SK-N-SH (cell line): ENCODE measurements at regions not wholly inside any gene's neighbourhood (a gene's known extent, or its start where the extent isn't known, plus 50 kb on each side); places are given as distances from the start of the nearest gene placed in this dataset.

Experiments used
- CTCF ChIA-PET: fragments of 300-600, 350-600 bp; formaldehyde crosslinking; extraction: SDS; loops from one replicate; lab custom pipeline; 2021; lab: Yijun Ruan, JAX
- POLR2A ChIA-PET: fragments of 350-600 bp; sonication (Branson Sonifier 250); formaldehyde crosslinking; extraction: SDS; loops from one replicate; lab custom pipeline; 2020; ENCODE audit warnings: antibody characterized with exemption, inconsistent platforms; lab: Yijun Ruan, JAX
- DNase-seq: peaks from one replicate; pipeline ENCODE4 v3.0.0; 2012
- H2AFZ ChIP-seq: fragments of 200-600 bp; sonication (generic); 2 replicates; pipeline ENCODE4 v1.8.1; 2016; ENCODE audit warnings: antibody characterized with exemption, mild to moderate bottlenecking, low read depth
- H3F3A ChIP-seq: fragments of 200-600 bp; sonication (generic); replicated peaks from 2 replicates; pipeline ENCODE3; 2016; ENCODE audit warnings: antibody characterized with exemption, mild to moderate bottlenecking; ENCODE audit not compliant: insufficient read depth
- H3K27ac ChIP-seq, 2 experiments: fragments of 200-500 bp in 1 of 2; fragments of 200-600 bp in 1 of 2; sonication (Bioruptor generic) in 1 of 2; sonication (generic), shearing (Covaris generic) in 1 of 2; 2 replicates each; pipeline versions ENCODE4 v1.5.1 to v1.6.1; 2014 to 2016; ENCODE audit warnings: low read depth in 2 of 2, inconsistent platforms in 1 of 2, low read length in 1 of 2, mild to moderate bottlenecking in 1 of 2, mixed read lengths in 1 of 2
- H3K27me3 ChIP-seq: fragments of 200-600 bp; sonication (generic), shearing (Covaris generic); 2 replicates; pipeline ENCODE4 v1.6.1; 2016; ENCODE audit warnings: mixed run types; ENCODE audit not compliant: insufficient read depth
- H3K36me3 ChIP-seq, 2 experiments: fragments of 200-500 bp in 1 of 2; fragments of 200-600 bp in 1 of 2; sonication (Bioruptor generic) in 1 of 2; sonication (generic) in 1 of 2; replicated peaks in 1 of 2; 2 replicates each; pipeline versions ENCODE3 to v1.5.1; 2014 to 2016; ENCODE audit warnings: low read length in 1 of 2, mild to moderate bottlenecking in 1 of 2; ENCODE audit not compliant: insufficient read depth in 2 of 2, control insufficient read depth in 1 of 2
- H3K4me1 ChIP-seq, 2 experiments: fragments of 200-500 bp in 1 of 2; fragments of 200-600 bp in 1 of 2; sonication (Bioruptor generic) in 1 of 2; sonication (generic), shearing (Covaris generic) in 1 of 2; 2 replicates each; pipeline versions ENCODE4 v1.5.1 to v1.6.1; 2014 to 2016; ENCODE audit warnings: low read depth in 1 of 2, low read length in 1 of 2, mixed run types in 1 of 2; ENCODE audit not compliant: insufficient read depth in 2 of 2, control insufficient read depth in 1 of 2
- H3K4me2 ChIP-seq: fragments of 200-600 bp; sonication (generic), shearing (Covaris generic); 2 replicates; pipeline ENCODE4 v1.6.1; 2017; ENCODE audit warnings: mixed run types
- H3K4me3 ChIP-seq, 2 experiments: fragments of 200-500 bp in 1 of 2; fragments of 200-600 bp in 1 of 2; sonication (Bioruptor generic) in 1 of 2; sonication (generic), shearing (Covaris generic) in 1 of 2; 2 replicates each; pipeline versions ENCODE4 v1.5.1 to v1.8.1; 2014 to 2016; ENCODE audit warnings: low read depth in 2 of 2, inconsistent platforms in 1 of 2, low read length in 1 of 2, mild to moderate bottlenecking in 1 of 2, mixed read lengths in 1 of 2, moderate library complexity in 1 of 2
- H3K79me2 ChIP-seq: fragments of 200-600 bp; sonication (generic); 2 replicates; pipeline ENCODE4 v1.8.1; 2017; ENCODE audit warnings: mild to moderate bottlenecking; ENCODE audit not compliant: insufficient read depth
- H3K9ac ChIP-seq: fragments of 200-600 bp; sonication (generic); 2 replicates; pipeline ENCODE4 v1.6.1; 2017; ENCODE audit warnings: mixed run types
- H3K9me2 ChIP-seq: fragments of 200-600 bp; sonication (generic); 2 replicates; pipeline ENCODE4 v1.6.1; 2017; ENCODE audit warnings: mixed run types
- H3K9me3 ChIP-seq: fragments of 200-600 bp; sonication (generic); 2 replicates; pipeline ENCODE4 v1.6.1; 2017; ENCODE audit warnings: mixed run types, mild to moderate bottlenecking, moderate library complexity
- H4K20me1 ChIP-seq: fragments of 200-600 bp; sonication (generic); 2 replicates; pipeline ENCODE4 v1.6.1; 2017; ENCODE audit warnings: mild to moderate bottlenecking, mixed run types; ENCODE audit not compliant: insufficient read depth
- CHD2 ChIP-seq: fragments of 150-350 bp; IDR thresholded peaks from 2 replicates; pipeline ENCODE4 v1.6.1; 2018; ENCODE audit warnings: low read length; ENCODE audit not compliant: partially characterized antibody
- CTCF ChIP-seq: fragments of 200-600 bp; sonication (generic); IDR thresholded peaks from 2 replicates; pipeline ENCODE4 v1.6.1; 2017; ENCODE audit warnings: antibody characterized with exemption, mild to moderate bottlenecking, moderate library complexity
- ELF1 ChIP-seq: IDR thresholded peaks from 2 replicates; pipeline ENCODE4 v1.4.0; 2012
- EP300 ChIP-seq, 2 experiments: IDR thresholded peaks; 2 replicates each; pipeline versions ENCODE4 v1.4.0 to v1.6.1; 2012; ENCODE audit warnings: borderline replicate concordance in 1 of 2, low read depth in 1 of 2, low read length in 1 of 2
- EZH2phosphoT487 ChIP-seq: fragments of 200-600 bp; sonication (generic); IDR thresholded peaks from 2 replicates; pipeline ENCODE4 v1.6.1; 2017; ENCODE audit warnings: low read depth, mixed run types, mild to moderate bottlenecking, antibody characterized with exemption, moderate library complexity, borderline replicate concordance
- FOXM1 ChIP-seq: IDR thresholded peaks from 2 replicates; pipeline ENCODE4 v1.4.0; 2012; ENCODE audit warnings: low read depth, mild to moderate bottlenecking
- GABPA ChIP-seq: IDR thresholded peaks from 2 replicates; pipeline ENCODE4 v1.4.0; 2012; ENCODE audit warnings: low read depth, mild to moderate bottlenecking
- GATA2 ChIP-seq: sonication (generic); formaldehyde crosslinking; IDR thresholded peaks from 2 replicates; pipeline ENCODE4 v1.5.0; 2020; ENCODE audit warnings: mild to moderate bottlenecking, missing genetic modification reagents
- NFIC ChIP-seq: IDR thresholded peaks from 2 replicates; pipeline ENCODE4 v1.4.0; 2012; ENCODE audit warnings: borderline replicate concordance
- POLR2AphosphoS5 ChIP-seq: IDR thresholded peaks from 2 replicates; pipeline ENCODE4 v1.6.1; 2012; ENCODE audit warnings: low read depth, low read length
- RAD21 ChIP-seq: IDR thresholded peaks from 2 replicates; pipeline ENCODE4 v1.6.1; 2012; ENCODE audit warnings: mild to moderate bottlenecking, low read length
- RCOR1 ChIP-seq: fragments of 150-350 bp; IDR thresholded peaks from 2 replicates; pipeline ENCODE4 v1.6.1; 2017; ENCODE audit warnings: antibody characterized with exemption, low read length
- RFX5 ChIP-seq: IDR thresholded peaks from 2 replicates; pipeline ENCODE4 v1.6.1; 2012; ENCODE audit warnings: mild to moderate bottlenecking, improper control_type of control experiment, low read length
- RXRA ChIP-seq: IDR thresholded peaks from 2 replicates; pipeline ENCODE4 v1.4.0; 2012; ENCODE audit warnings: low read depth, mild to moderate bottlenecking, borderline replicate concordance
- SIN3A ChIP-seq: IDR thresholded peaks from 2 replicates; pipeline ENCODE4 v1.6.1; 2012; ENCODE audit warnings: low read depth, mild to moderate bottlenecking, low read length, moderate library complexity, borderline replicate concordance
- SMC3 ChIP-seq: IDR thresholded peaks from 2 replicates; pipeline ENCODE4 v1.6.1; 2012; ENCODE audit warnings: low read depth, low read length, improper control_type of control experiment
- USF1 ChIP-seq: IDR thresholded peaks from 2 replicates; pipeline ENCODE4 v1.4.0; 2012; ENCODE audit warnings: low read depth, borderline replicate concordance
- YY1 ChIP-seq: IDR thresholded peaks from 2 replicates; pipeline ENCODE4 v1.4.0; 2012; ENCODE audit warnings: low read depth, mild to moderate bottlenecking
- ZBTB33 ChIP-seq: IDR thresholded peaks from 2 replicates; pipeline ENCODE4 v1.4.0; 2012; ENCODE audit warnings: low read depth, borderline replicate concordance
- WGBS: methylation state at CpG from one replicate; pipeline ENCODE4 v1.1.6; 2017; ENCODE audit warnings: low lambda C conversion rate; 5-methylcytosine and 5-hydroxymethylcytosine counted together

GRCh38 chr2:7658486-7658885, 741.3 kb downstream of the RNF144A start:
- DNase-seq = no peak
- peaks cover 0 to 4% of the 10 kb centered on the region in 2 experiments; a peak in 1 of 4 replicates for H3K4me1 ChIP-seq
- WGBS = 57% methylated on average over 12 of the region's 12 CpGs
- H3K79me2 ChIP-seq = no peaks in the 10 kb centered on the region
- no peaks in the 10 kb centered on the region for H3K27me3 ChIP-seq
- H2AFZ ChIP-seq = no peak overlapping the region
- POLR2A ChIA-PET = no interaction called here
- H3F3A ChIP-seq = no peaks in the 10 kb centered on the region
- TF ChIP-seq RFX5 (no peak), CTCF (peak; percentile 11; the same call in 1 of the 2 replicates), RXRA (no peak), SIN3A (no peak)
- H3K9me2 ChIP-seq = no peaks in the 10 kb centered on the region
- CTCF ChIA-PET = interaction anchor here (0.9 to 1.2 kb wide), 2 partner anchors 10 to 13 kb away, joined by 3 to 6 read pairs; no protein-coding TSS in a partner anchor
- no peak overlapping the region for H3K27ac ChIP-seq
- no peak overlapping the region for H3K9ac ChIP-seq
- H3K4me3 ChIP-seq = no peak overlapping the region
- H3K9me3 ChIP-seq = no peaks in the 10 kb centered on the region
- H3K36me3 ChIP-seq = no peaks in the 10 kb centered on the region
- no peaks in the 10 kb centered on the region for H4K20me1 ChIP-seq
- no peak overlapping the region for H3K4me2 ChIP-seq

DNA sequence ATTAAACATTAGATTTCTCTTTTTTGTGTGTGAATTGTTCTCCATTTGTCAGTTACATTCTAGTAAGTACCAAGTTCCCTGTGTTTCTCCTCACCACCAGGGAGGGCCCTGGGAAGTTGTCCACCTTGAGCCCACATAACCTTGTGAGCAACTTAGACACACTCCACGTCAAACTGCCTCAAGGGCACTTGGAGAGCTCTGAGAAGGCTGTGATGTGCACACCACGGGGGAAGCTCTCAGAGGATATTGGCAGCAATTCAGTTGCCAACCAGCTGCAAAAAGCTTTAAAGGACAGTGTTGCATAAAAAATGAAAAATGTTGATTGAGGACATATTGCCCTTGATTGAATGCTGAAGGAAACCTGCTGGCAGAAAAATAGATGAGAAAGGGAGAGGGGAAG, 743.6 kb downstream of the RNF144A start:
- no peak overlapping the region for H3K4me3 ChIP-seq
- H3K36me3 ChIP-seq = no peaks in the 10 kb centered on the region
- POLR2A ChIA-PET = no interaction called here
- no peaks in the 10 kb centered on the region for H3K27me3 ChIP-seq
- DNase-seq = no peak
- peaks cover 0 to 4% of the 10 kb centered on the region in 2 experiments; a peak in 1 of 4 replicates for H3K4me1 ChIP-seq
- H3K9me3 ChIP-seq = no peaks in the 10 kb centered on the region
- no peak overlapping the region for H2AFZ ChIP-seq
- TF ChIP-seq FOXM1 (no peak), SMC3 (no peak), RAD21 (no peak), USF1 (no peak), RCOR1 (no peak), POLR2AphosphoS5 (no peak), EZH2phosphoT487 (no peak), ZBTB33 (no peak), SIN3A (no peak), ELF1 (no peak), NFIC (no peak), GABPA (no peak), GATA2 (CRISPR knock-in tag) (no peak), CHD2 (no peak), YY1 (no peak), EP300 (IDR thresholded peaks at IDR 0.05; ENCODE audit: borderline replicate concordance in 1 of 2, low read depth in 1 of 2, low read length in 1 of 2) (no peak)
- TF ChIP-seq, all 33 proteins: peak for 0
- H3K4me2 ChIP-seq = no peak overlapping the region
- WGBS = 50% methylated on average over 2 of the region's 2 CpGs
- H3K27ac ChIP-seq = no peak overlapping the region
- no peaks in the 10 kb centered on the region for H4K20me1 ChIP-seq
- H3F3A ChIP-seq = no peaks in the 10 kb centered on the region
- H3K9ac ChIP-seq = no peak overlapping the region
- CTCF ChIA-PET = interaction anchor here (1.2 to 2.8 kb wide), 3 partner anchors 11 to 542 kb away, joined by 3 to 14 read pairs (median 7); no protein-coding TSS in a partner anchor
- no peaks in the 10 kb centered on the region for H3K9me2 ChIP-seq
- H3K79me2 ChIP-seq = no peaks in the 10 kb centered on the region
